OCI-LY3 (cell line): ENCODE measurements at regions not wholly inside any gene's neighbourhood (a gene's known extent, or its start where the extent isn't known, plus 50 kb on each side); places are given as distances from the start of the nearest gene placed in this dataset.

Source experiments
- EZH2phosphoT487 ChIP-seq: fragments of 200-600 bp; shearing (Covaris generic); IDR thresholded peaks from 2 replicates; pipeline ENCODE4 v1.6.1; 2018; ENCODE audit warnings: antibody characterized with exemption, mixed run types, low read depth
- TF ChIP-seq, protein P1 (sequence below): fragments of 200-600, 300-600 bp; sonication (generic); IDR thresholded peaks from 2 replicates; pipeline ENCODE4 v1.5.1; 2014; ENCODE audit warnings: antibody characterized with exemption, low read length, low read depth

DNA sequence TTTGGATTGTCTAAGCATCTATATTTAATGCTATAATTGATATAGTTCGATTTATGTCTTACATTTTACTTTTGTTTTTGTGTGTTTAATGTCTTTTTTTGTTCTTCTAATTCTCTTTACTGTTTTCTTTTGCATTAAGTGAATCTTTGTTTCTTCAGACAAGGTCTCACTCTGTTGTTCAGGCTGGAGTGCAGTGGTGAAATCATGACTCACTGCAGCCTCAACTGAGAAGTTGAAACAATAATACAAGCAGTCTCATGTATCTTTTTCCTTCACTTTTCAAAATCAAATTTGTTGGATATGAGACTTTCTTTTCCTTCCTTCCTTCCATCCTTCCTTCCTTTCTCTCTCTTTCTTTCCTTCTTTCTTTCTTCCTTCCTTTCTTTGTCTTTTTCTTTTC is 1401.6 kb downstream of the ADGRL3 start:
- TF ChIP-seq, protein P1, sequence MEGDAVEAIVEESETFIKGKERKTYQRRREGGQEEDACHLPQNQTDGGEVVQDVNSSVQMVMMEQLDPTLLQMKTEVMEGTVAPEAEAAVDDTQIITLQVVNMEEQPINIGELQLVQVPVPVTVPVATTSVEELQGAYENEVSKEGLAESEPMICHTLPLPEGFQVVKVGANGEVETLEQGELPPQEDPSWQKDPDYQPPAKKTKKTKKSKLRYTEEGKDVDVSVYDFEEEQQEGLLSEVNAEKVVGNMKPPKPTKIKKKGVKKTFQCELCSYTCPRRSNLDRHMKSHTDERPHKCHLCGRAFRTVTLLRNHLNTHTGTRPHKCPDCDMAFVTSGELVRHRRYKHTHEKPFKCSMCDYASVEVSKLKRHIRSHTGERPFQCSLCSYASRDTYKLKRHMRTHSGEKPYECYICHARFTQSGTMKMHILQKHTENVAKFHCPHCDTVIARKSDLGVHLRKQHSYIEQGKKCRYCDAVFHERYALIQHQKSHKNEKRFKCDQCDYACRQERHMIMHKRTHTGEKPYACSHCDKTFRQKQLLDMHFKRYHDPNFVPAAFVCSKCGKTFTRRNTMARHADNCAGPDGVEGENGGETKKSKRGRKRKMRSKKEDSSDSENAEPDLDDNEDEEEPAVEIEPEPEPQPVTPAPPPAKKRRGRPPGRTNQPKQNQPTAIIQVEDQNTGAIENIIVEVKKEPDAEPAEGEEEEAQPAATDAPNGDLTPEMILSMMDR: no peak
- TF ChIP-seq EZH2phosphoT487: no peak
